ENCODE measurements at regions not wholly inside any gene's neighbourhood (a gene's known extent, or its start where the extent isn't known, plus 50 kb on each side); places are given as distances from the start of the nearest gene placed in this dataset.

DNA sequence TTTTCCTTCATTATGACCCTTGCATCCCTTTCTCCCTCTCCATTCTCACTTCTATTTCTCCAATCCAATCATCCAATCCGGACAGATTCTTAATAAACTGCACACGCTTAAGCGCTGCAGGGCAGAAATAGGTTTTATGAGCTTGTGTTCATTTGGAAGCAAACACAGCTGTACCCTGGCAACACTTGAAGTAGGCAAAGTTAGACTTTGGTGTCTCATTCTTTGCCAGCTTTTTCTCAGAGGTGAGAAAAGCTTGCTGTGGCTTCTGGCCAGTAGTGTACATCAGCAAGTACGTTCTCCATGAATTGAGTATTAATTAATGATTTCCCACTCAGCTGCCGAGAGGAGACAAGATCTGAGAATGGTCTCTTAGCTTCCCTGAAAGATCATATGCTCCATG lies 88.5 kb downstream of the FBXO4 start:
- no peak overlapping the region for H3K27ac ChIP-seq (ENCODE audit: insufficient read depth, low read length)
- DNase-seq (ENCODE audit: low read depth in 2 of 2), result no peak
- no peak overlapping the region for H3K9ac ChIP-seq (ENCODE audit: insufficient read depth, low read length)
- no peaks in the 10 kb centered on the region for H3K4me1 ChIP-seq (ENCODE audit: control insufficient read depth, extremely low read depth, insufficient read depth, low read length)
- H3K79me2 ChIP-seq (ENCODE audit: control insufficient read depth, insufficient read depth, low read length), result no peaks in the 10 kb centered on the region
- no peak overlapping the region for H2AFZ ChIP-seq (ENCODE audit: low read length)
- no peaks in the 10 kb centered on the region for H4K20me1 ChIP-seq (ENCODE audit: control insufficient read depth, extremely low read depth, insufficient read depth, low read length)
- no peak overlapping the region for H3K4me3 ChIP-seq (replicated peaks in 1 of 4; ENCODE audit: control extremely low read depth in 1 of 4, insufficient read depth in 1 of 4, low read depth in 3 of 4, low read length in 4 of 4)
- TF ChIP-seq, protein P1, sequence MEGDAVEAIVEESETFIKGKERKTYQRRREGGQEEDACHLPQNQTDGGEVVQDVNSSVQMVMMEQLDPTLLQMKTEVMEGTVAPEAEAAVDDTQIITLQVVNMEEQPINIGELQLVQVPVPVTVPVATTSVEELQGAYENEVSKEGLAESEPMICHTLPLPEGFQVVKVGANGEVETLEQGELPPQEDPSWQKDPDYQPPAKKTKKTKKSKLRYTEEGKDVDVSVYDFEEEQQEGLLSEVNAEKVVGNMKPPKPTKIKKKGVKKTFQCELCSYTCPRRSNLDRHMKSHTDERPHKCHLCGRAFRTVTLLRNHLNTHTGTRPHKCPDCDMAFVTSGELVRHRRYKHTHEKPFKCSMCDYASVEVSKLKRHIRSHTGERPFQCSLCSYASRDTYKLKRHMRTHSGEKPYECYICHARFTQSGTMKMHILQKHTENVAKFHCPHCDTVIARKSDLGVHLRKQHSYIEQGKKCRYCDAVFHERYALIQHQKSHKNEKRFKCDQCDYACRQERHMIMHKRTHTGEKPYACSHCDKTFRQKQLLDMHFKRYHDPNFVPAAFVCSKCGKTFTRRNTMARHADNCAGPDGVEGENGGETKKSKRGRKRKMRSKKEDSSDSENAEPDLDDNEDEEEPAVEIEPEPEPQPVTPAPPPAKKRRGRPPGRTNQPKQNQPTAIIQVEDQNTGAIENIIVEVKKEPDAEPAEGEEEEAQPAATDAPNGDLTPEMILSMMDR (conservative IDR thresholded peaks at IDR 0.05 in 1 of 2, IDR thresholded peaks at IDR 0.05 in 1 of 2; ENCODE audit: low read depth in 1 of 2, low read length in 2 of 2), result no peak
- TF ChIP-seq EZH2 (IDR thresholded peaks at IDR 0.05; ENCODE audit: low read length, missing control alignments), result no peak
- no peaks in the 10 kb centered on the region for H3K27me3 ChIP-seq (ENCODE audit: control insufficient read depth, insufficient read depth, low read length)
- H3K9me3 ChIP-seq (ENCODE audit: control insufficient read depth, insufficient read depth, low read depth, low read length), result no peaks in the 10 kb centered on the region
- no peak overlapping the region for H3K4me2 ChIP-seq (ENCODE audit: extremely low read depth, insufficient read depth, low read length)
- no peaks in the 10 kb centered on the region for H3K36me3 ChIP-seq (ENCODE audit: control insufficient read depth, insufficient read depth, low read length)

DNA sequence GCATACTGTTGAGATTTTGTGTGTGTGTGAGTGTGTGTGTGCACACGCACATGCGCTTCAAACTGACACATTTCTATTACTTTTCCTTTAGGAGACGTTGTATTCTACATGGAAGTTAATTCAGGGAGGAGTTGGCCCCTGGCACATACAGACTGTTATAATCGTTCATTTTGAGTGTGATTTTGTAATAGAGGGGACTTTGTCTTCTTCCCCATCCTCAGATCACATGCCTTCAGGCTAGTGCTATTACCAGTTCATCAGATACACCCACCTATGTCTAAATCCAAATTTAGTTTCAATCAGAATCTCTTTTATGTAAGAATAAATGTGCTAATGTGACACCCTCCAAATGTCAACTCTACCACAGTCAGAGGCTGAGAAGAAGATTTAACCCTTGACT lies 90.2 kb downstream of the FBXO4 start:
- no peak overlapping the region for H2AFZ ChIP-seq (ENCODE audit: low read length)
- H3K9ac ChIP-seq (ENCODE audit: insufficient read depth, low read length), result no peak overlapping the region
- DNase-seq (ENCODE audit: low read depth in 2 of 2), result no peak
- no peak overlapping the region for H3K4me2 ChIP-seq (ENCODE audit: extremely low read depth, insufficient read depth, low read length)
- no peaks in the 10 kb centered on the region for H3K9me3 ChIP-seq (ENCODE audit: control insufficient read depth, insufficient read depth, low read depth, low read length)
- H3K27ac ChIP-seq (ENCODE audit: insufficient read depth, low read length), result no peak overlapping the region
- H3K4me3 ChIP-seq (replicated peaks in 1 of 4; ENCODE audit: control extremely low read depth in 1 of 4, insufficient read depth in 1 of 4, low read depth in 3 of 4, low read length in 4 of 4), result no peak overlapping the region
- H3K79me2 ChIP-seq (ENCODE audit: control insufficient read depth, insufficient read depth, low read length), result no peaks in the 10 kb centered on the region
- H3K36me3 ChIP-seq (ENCODE audit: control insufficient read depth, insufficient read depth, low read length), result no peaks in the 10 kb centered on the region
- no peaks in the 10 kb centered on the region for H3K4me1 ChIP-seq (ENCODE audit: control insufficient read depth, extremely low read depth, insufficient read depth, low read length)
- TF ChIP-seq, protein P1 (conservative IDR thresholded peaks at IDR 0.05 in 1 of 2, IDR thresholded peaks at IDR 0.05 in 1 of 2; ENCODE audit: low read depth in 1 of 2, low read length in 2 of 2), result no peak
- TF ChIP-seq EZH2 (IDR thresholded peaks at IDR 0.05; ENCODE audit: low read length, missing control alignments), result no peak
- H3K27me3 ChIP-seq (ENCODE audit: control insufficient read depth, insufficient read depth, low read length), result no peaks in the 10 kb centered on the region
- no peaks in the 10 kb centered on the region for H4K20me1 ChIP-seq (ENCODE audit: control insufficient read depth, extremely low read depth, insufficient read depth, low read length)

DNA sequence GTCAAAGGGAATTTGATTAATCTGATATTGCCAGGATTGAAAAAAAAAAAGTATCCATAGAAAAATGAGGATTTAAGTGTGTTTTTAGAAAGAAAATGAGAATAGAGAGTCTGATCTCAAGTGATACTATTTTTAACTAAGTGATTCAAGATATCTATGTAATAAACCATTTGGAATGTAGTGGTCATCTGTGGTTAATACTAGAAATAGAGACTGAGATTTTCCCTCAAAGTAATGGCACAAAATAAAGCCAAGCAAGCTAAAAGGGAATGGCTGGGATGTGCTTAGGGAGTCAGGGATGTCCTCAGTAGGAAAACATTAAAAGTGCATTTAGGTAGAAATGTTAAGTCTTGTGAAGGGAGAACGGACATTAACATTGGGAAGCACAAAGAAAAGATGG lies 90.6 kb downstream of the FBXO4 start:
- Histone ChIP-seq H3K27me3 (ENCODE audit: control insufficient read depth, insufficient read depth, low read length) (no peaks in the 10 kb centered on the region), H3K4me3 (replicated peaks in 1 of 4; ENCODE audit: control extremely low read depth in 1 of 4, insufficient read depth in 1 of 4, low read depth in 3 of 4, low read length in 4 of 4) (no peak overlapping the region), H3K9me3 (ENCODE audit: control insufficient read depth, insufficient read depth, low read depth, low read length) (no peaks in the 10 kb centered on the region), H3K27ac (ENCODE audit: insufficient read depth, low read length) (no peak overlapping the region), H3K4me2 (ENCODE audit: extremely low read depth, insufficient read depth, low read length) (no peak overlapping the region), H3K9ac (ENCODE audit: insufficient read depth, low read length) (no peak overlapping the region), H2AFZ (ENCODE audit: low read length) (no peak overlapping the region), H3K36me3 (ENCODE audit: control insufficient read depth, insufficient read depth, low read length) (no peaks in the 10 kb centered on the region), H4K20me1 (ENCODE audit: control insufficient read depth, extremely low read depth, insufficient read depth, low read length) (no peaks in the 10 kb centered on the region), H3K79me2 (ENCODE audit: control insufficient read depth, insufficient read depth, low read length) (no peaks in the 10 kb centered on the region), H3K4me1 (ENCODE audit: control insufficient read depth, extremely low read depth, insufficient read depth, low read length) (no peaks in the 10 kb centered on the region)
- TF ChIP-seq, protein P1 (conservative IDR thresholded peaks at IDR 0.05 in 1 of 2, IDR thresholded peaks at IDR 0.05 in 1 of 2; ENCODE audit: low read depth in 1 of 2, low read length in 2 of 2), result no peak
- TF ChIP-seq EZH2 (IDR thresholded peaks at IDR 0.05; ENCODE audit: low read length, missing control alignments), result no peak
- DNase-seq (ENCODE audit: low read depth in 2 of 2), result peak in 1 of 2 donors; percentile 26

Data from fibroblast of lung (primary cell).